Right cardiac atrium (tissue), 5 donors: ENCODE measurements at regions not wholly inside any gene's neighbourhood (a gene's known extent, or its start where the extent isn't known, plus 50 kb on each side); places are given as distances from the start of the nearest gene placed in this dataset.
"Not testable (repeated sequence)": the region's sequence is repeated elsewhere in the genome, so short reads cannot be mapped to it uniquely, and the experiment has no call there.

Experiments
- ATAC-seq, 2 donors: fragments of 200-7000 bp; cut with Tn5 transposase; one replicate each; pipeline versions ENCODE4 v1.8.0 to v1.9.1; 2020; ENCODE audit warnings: moderate library complexity in 2 of 2, mild to moderate bottlenecking in 1 of 2
- DNase-seq, 3 donors: peaks; one replicate each; pipeline ENCODE4 v3.0.0-alpha.2; 2020
- H3K27ac ChIP-seq: one replicate; pipeline ENCODE4 v1.5.1; 2013; ENCODE audit warnings: mild to moderate bottlenecking, low read length, control low read depth, moderate library complexity
- H3K27me3 ChIP-seq: one replicate; pipeline ENCODE4 v1.6.1; 2013; ENCODE audit not compliant: control insufficient read depth, insufficient read depth
- H3K4me1 ChIP-seq: one replicate; pipeline ENCODE4 v1.6.1; 2013; ENCODE audit warnings: low read length; ENCODE audit not compliant: control insufficient read depth, insufficient read depth
- H3K4me3 ChIP-seq: one replicate; pipeline ENCODE4 v1.5.1; 2013; ENCODE audit warnings: low read length, control low read depth
- H3K9me3 ChIP-seq: one replicate; pipeline ENCODE4 v1.6.1; 2013; ENCODE audit warnings: low read length; ENCODE audit not compliant: control insufficient read depth
- WGBS: extraction: QIAGEN DNeasy Blood & Tissue Kit; methylation state at CpG from one replicate; pipeline ENCODE4 v1.1.7; 2013; 5-methylcytosine and 5-hydroxymethylcytosine counted together
- intact Hi-C, 4 donors: fragments of 100-400 bp; cut with DNase I; formaldehyde crosslinking; loops; one replicate each; pipeline versions ENCODE4 v1.11.0 to v1.14.0; 2022 to 2023
- donor health status: healthy with polysubstance abuse.
- donor health status: DM: no; HTN: yes; CAD: no.
- donor health status: DM: no; HTN: no; CAD: no.
- donor health status: DM: no; HTN: yes; CAD: no; lungs with severe emphysema.
- donor health status: DM: yes; HTN: yes; CAD: no.

DNA sequence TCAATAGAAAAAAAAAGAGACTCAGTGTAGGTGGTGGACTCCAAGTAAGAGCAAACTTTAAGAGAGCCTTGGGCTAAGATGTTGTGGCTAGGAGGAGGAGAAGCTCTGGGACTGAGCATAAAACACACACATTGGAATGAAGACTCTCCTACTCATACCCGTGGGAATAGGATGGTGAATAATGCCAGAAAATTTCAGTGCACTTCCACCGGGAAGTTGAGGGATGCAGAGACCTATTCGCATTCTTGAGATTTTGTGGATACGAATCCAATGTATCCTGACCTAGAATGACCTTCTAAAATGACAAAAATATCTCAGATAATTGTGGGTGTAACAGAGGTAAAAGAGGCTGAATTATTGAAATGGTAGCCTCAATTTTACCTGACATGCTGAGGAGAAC lies 388.7 kb upstream of the SGO1 start:
- ATAC-seq (no peak), DNase-seq (no peak)
- intact Hi-C loops: no loop called here
- H3K9me3 ChIP-seq: no peaks in the 10 kb centered on the region
- no peak overlapping the region for H3K4me3 ChIP-seq
- no peak overlapping the region for H3K27ac ChIP-seq
- no peaks in the 10 kb centered on the region for H3K4me1 ChIP-seq
- H3K27me3 ChIP-seq: no peaks in the 10 kb centered on the region
- 48% methylated on average over 4 of the region's 4 CpGs for WGBS

DNA sequence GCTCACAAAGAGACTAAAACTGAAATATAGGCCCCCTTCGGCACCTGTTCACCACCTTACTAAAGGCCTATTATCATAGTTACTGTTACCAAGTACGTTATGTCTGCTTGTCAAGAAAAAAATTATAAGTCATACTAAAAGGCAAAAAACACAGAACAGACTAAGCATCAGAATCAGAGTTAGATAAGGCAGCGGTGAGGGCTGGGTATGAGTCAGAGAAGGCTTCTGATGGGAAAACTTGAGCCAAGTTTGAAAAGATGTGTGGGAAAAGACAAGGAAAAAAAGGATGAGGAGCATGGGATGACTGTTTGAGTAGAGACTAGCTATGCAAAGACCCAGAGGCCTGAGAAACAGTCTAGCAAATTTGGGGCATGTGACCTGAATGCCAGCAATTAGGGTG lies 387.2 kb upstream of the SGO1 start:
- ATAC-seq: no peak
- 77% methylated on average over 3 of the region's 3 CpGs for WGBS

DNA sequence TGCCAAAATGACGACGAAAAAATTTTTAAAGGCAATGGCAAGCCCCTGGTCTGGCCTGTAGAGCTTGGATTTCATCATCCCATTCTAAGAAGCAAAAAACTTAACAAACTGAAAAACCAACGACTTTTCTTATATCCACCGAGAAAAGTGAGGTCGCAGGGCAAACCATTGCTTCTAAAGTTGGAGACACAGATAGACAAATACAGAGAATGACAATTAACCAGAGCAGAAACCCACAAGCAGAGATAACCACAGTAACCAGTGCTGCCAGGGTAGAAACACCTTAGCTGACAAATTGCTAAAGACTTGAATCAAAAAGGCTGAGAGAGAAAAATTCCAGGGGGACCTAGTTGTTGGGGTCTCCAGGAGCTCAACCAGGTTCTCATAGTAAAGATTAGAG lies 386.5 kb upstream of the SGO1 start:
- DNase-seq: no peak
- Histone ChIP-seq H3K4me1 (no peaks in the 10 kb centered on the region), H3K27ac (no peak overlapping the region), H3K27me3 (no peaks in the 10 kb centered on the region), H3K4me3 (no peak overlapping the region), H3K9me3 (no peaks in the 10 kb centered on the region)
- WGBS: 91% methylated on average over 5 of the region's 5 CpGs
- no peak for ATAC-seq
- intact Hi-C loops: no loop called here

More for the DNA sequence above, 387.2 kb upstream of the SGO1 start:
- no peak overlapping the region for H3K27ac ChIP-seq
- no peaks in the 10 kb centered on the region for H3K9me3 ChIP-seq
- no peak for DNase-seq
- H3K27me3 ChIP-seq: no peaks in the 10 kb centered on the region
- intact Hi-C loops: no loop called here
- no peak overlapping the region for H3K4me3 ChIP-seq
- no peaks in the 10 kb centered on the region for H3K4me1 ChIP-seq

DNA sequence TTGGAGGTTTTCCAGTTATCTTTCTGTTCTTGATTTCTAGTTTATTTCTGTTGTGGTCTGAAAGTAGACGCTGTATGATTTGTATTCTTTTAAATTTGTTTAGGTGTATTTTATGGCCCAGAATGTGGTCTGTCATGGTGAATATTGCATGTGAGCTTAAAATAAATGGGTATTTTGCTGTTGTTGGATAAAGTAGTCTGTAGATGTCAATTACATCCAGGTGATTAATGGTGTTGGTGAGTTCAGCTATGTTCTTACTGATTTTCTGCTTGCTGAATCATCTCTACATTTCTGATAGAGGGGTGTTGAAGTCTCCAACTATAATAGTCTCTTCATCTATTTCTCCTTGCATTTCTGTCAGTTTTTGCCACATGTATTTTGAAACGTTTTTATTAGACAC lies 383.3 kb upstream of the SGO1 start:
- Histone ChIP-seq H3K4me3 (no peak overlapping the region), H3K27me3 (no peaks in the 10 kb centered on the region), H3K4me1 (no peaks in the 10 kb centered on the region), H3K27ac (no peak overlapping the region), H3K9me3 (no peaks in the 10 kb centered on the region)
- intact Hi-C loops: no loop called here
- DNase-seq: no peak
- WGBS: 33% methylated on average over 2 of the region's 2 CpGs
- no peak for ATAC-seq

DNA sequence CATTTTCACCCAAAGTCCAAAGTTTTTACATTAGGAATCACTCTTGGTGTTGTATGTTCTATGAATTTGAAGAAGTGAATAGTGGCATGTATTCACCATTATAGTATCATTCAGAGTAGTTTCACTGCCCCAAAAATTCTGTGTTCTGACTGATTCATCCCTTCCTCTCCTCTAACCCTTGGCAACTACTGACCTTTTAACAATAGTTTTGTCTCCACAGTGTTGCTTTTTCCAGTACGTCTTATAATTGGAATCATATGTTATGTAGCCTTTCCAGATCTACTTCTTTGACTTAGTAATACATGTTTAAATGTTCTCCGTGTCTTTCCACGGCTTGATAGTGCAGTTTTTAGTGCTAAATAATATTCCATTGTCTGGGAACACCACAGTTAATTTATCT lies 379.0 kb upstream of the SGO1 start:
- no peaks in the 10 kb centered on the region for H3K9me3 ChIP-seq
- no peaks in the 10 kb centered on the region for H3K4me1 ChIP-seq
- 74% methylated on average over 3 of the region's 3 CpGs for WGBS
- intact Hi-C loops: no loop called here
- H3K27me3 ChIP-seq: no peaks in the 10 kb centered on the region
- no peak overlapping the region for H3K27ac ChIP-seq
- ATAC-seq (no peak), DNase-seq (no peak)
- H3K4me3 ChIP-seq: no peak overlapping the region

DNA sequence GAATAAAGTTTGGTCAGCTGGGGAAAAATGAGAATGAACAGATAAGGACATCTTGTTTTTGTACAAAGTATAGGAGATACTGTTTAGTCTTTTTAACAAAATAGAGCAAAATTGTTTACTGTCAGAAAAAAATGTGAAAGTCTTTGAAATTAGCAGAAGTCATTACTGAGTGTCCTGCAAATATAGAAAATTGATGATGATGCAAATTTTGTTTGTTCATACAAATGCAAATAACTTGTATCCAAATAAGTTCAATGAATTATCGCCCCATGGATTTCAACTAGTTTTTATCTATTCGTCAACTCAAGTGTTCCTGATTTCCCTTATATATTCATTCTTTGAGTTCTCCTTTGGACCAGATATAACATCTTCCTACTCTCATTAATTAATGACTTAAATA lies 378.0 kb upstream of the SGO1 start:
- H3K4me1 ChIP-seq: no peaks in the 10 kb centered on the region
- WGBS: 95% methylated on average over 2 of the region's 2 CpGs
- H3K9me3 ChIP-seq: no peaks in the 10 kb centered on the region
- no peaks in the 10 kb centered on the region for H3K27me3 ChIP-seq
- no peak for ATAC-seq
- H3K4me3 ChIP-seq: no peak overlapping the region
- DNase-seq: no peak
- H3K27ac ChIP-seq: no peak overlapping the region
- intact Hi-C loops: no loop called here

DNA sequence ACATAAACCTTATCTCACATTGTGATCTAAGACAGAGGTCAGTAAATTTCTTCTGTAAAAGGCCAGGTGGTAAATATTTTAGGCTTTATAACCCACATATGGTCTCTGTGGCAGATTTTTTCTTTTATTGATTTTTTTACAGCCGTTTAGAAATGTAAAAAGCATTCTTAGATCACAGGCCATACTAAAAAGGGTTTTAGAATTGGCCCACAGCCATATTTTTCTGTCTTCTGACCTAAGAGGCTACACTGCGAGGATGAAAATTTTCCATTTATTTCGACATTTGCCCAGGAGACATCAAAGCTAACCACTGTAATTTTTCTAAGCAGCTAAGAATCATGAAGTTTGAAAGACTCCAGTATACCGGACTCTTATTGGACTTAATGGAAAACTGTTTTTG lies 377.2 kb upstream of the SGO1 start:
- Histone ChIP-seq H3K27me3 (no peaks in the 10 kb centered on the region), H3K27ac (no peak overlapping the region), H3K4me1 (no peaks in the 10 kb centered on the region), H3K9me3 (no peaks in the 10 kb centered on the region), H3K4me3 (no peak overlapping the region)
- 67% methylated on average over 4 of the region's 4 CpGs for WGBS
- ATAC-seq: no peak
- DNase-seq: no peak
- intact Hi-C loops: no loop called here

DNA sequence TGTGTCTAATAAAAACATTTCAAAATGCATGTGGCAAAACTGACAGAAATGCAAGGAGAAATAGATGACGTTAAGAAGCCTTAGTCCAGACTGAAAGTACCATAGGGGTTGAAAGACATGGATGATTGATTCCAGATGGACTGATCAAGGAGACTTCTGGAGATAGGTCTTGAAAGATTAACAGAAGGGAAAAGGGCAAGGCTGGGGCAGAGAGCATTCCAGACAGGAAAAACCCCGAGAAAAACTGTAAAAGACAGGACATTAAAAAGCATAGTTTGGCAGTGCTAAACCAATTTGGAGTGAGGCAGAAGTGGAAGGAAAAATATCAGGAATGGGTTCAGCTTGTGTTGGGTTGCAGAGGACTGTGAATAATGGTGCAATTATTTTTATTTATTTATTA lies 375.2 kb upstream of the SGO1 start:
- no peaks in the 10 kb centered on the region for H3K4me1 ChIP-seq
- ATAC-seq (no peak), DNase-seq (no peak)
- no peaks in the 10 kb centered on the region for H3K27me3 ChIP-seq
- no peak overlapping the region for H3K4me3 ChIP-seq
- 25% methylated on average over 2 of the region's 2 CpGs for WGBS
- no peaks in the 10 kb centered on the region for H3K9me3 ChIP-seq
- intact Hi-C loops: no loop called here
- no peak overlapping the region for H3K27ac ChIP-seq

DNA sequence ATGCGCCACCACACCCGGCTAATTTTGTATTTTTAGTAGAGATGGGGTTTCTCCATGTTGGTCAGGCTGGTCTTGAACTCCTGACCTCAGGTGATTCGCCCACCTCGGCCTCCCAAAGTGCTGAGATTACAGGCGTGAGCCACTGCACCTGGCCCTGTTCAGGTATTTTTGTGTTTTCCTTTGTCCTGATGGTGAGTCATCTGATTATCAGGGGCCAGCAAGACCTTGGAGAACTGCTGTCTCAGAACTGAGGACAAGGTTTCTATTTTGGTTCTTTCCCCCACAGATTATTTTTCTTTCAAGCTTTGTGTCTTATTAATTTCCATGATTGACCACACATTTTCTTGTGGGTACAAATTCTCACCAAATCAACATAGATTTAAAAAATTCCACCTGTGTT lies 374.4 kb upstream of the SGO1 start:
- ATAC-seq: not testable (repeated sequence)

DNA sequence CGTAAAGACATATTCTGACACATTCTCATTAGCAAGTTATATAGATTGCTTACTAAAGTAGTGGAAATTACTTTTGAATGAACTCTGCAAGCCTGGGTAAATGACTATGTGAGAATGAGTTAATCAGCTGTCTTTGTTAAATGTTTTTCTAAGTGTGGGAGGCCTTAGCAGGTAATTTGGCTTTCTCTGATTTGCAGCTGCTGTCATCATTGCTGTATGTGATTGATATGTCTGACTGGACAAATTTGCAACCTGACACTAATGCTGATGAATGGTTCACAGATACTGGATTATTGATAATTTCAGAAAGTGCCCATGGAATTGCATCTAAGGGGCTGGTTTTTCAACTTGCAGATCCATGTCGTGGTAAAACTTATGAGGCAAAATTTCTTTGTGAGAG lies 372.2 kb upstream of the SGO1 start:
- H3K27me3 ChIP-seq: no peaks in the 10 kb centered on the region
- ATAC-seq (no peak), DNase-seq (no peak)
- WGBS: 74% methylated on average over 2 of the region's 2 CpGs
- H3K4me3 ChIP-seq: no peak overlapping the region
- intact Hi-C loops: no loop called here
- H3K9me3 ChIP-seq: no peaks in the 10 kb centered on the region
- no peaks in the 10 kb centered on the region for H3K4me1 ChIP-seq
- no peak overlapping the region for H3K27ac ChIP-seq

More for the DNA sequence above, 374.4 kb upstream of the SGO1 start:
- H3K4me3 ChIP-seq, H3K27me3 ChIP-seq, DNase-seq, H3K27ac ChIP-seq, intact Hi-C loops, H3K4me1 ChIP-seq, H3K9me3 ChIP-seq: not testable (repeated sequence)
- 79% methylated on average over 5 of the region's 5 CpGs for WGBS

DNA sequence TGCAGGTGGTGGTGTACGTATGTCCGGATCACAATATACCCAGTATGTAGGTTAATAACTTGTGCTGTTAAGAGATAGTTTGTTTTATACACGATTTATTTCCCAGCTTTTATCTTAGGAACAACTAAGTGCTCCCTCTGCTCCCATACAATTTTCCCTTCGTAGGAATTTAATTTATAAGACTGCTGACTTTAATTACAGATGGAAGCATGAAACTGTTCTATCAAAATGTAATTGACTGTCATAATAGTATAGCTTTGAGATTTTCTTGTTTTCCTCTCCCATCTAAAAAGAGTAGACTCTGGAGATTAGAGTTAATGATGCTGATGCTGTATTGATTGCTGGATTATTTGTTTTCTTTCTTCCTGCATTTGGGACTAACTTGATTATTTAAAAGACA lies 370.7 kb upstream of the SGO1 start:
- Histone ChIP-seq H3K27me3 (no peaks in the 10 kb centered on the region), H3K4me1 (no peaks in the 10 kb centered on the region), H3K4me3 (no peak overlapping the region), H3K9me3 (no peaks in the 10 kb centered on the region), H3K27ac (no peak overlapping the region)
- no peak for ATAC-seq
- DNase-seq: no peak
- 84% methylated on average over 4 of the region's 4 CpGs for WGBS
- intact Hi-C loops: no loop called here

DNA sequence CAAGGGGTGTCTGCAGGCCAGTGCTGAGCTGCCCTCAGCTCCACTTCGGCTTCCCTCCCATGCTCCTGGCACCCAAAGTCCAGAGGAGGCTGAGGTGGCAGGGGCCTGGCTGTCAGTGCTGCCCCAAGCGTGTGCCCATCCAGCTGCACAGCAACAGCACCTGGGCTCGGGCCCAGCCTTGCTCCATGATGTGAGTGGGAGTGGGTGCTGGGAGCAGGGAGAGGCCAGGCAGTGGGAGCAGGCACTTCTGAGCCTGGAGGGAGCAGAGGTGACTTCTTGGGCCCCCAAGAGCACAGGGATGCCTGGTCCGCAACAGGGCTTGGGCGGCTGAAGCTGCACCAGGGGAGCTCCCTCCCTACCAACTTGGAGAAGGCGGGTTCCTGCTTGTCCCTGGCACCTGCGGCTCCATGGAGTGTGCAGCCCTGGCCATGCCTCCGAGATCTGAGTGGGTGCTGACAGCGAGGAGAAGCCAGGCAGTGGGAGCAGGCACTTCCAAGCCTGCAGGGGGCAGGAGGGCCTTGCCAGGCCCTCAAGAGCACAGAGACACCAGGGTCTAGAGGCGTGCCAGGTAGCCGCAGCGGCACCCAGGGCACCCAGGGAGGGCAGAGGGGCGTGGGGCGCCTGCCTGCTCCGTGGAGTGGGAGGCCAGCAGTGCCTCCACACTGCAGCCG lies 366.7 kb upstream of the SGO1 start:
- ATAC-seq (peak in 1 of 2 donors; percentile 31), DNase-seq (peak in 1 of 3 donors; percentile 42)
- intact Hi-C loops: no loop called here
- 89% methylated on average over 16 of the region's 16 CpGs for WGBS
- no peaks in the 10 kb centered on the region for H3K4me1 ChIP-seq
- H3K9me3 ChIP-seq: no peaks in the 10 kb centered on the region
- no peaks in the 10 kb centered on the region for H3K27me3 ChIP-seq
- no peak overlapping the region for H3K27ac ChIP-seq
- H3K4me3 ChIP-seq: no peak overlapping the region
